ENCODE measurements at regions not wholly inside any gene's neighbourhood (a gene's known extent, or its start where the extent isn't known, plus 50 kb on each side); places are given as distances from the start of the nearest gene placed in this dataset.

- TF ChIP-seq CTCF (IDR thresholded peaks at IDR 0.05) (no peak), POLR2A (IDR thresholded peaks at IDR 0.05) (no peak)
These were observed 1079.3 kb upstream of the CDH9 start for GRCh38 chr5:28117691-28118090.

Data from Peyer's patch (tissue), 4 donors.